H9 (cell line): ENCODE measurements at regions not wholly inside any gene's neighbourhood (a gene's known extent, or its start where the extent isn't known, plus 50 kb on each side); places are given as distances from the start of the nearest gene placed in this dataset.

Source experiments
- DNase-seq: peaks from one replicate; pipeline ENCODE4 v3.0.0-alpha.2; 2017
- H2AFZ ChIP-seq: one replicate; pipeline ENCODE4 v1.6.1; 2013; ENCODE audit warnings: mild to moderate bottlenecking, low read length, control low read depth, moderate library complexity
- H2AK5ac ChIP-seq: 2 replicates; pipeline ENCODE4 v1.6.1; 2013; ENCODE audit warnings: low read length, control low read depth, mixed read lengths; ENCODE audit not compliant: insufficient read length
- H2BK120ac ChIP-seq: one replicate; pipeline ENCODE4 v1.6.1; 2013; ENCODE audit warnings: low read depth, mild to moderate bottlenecking, low read length, control low read depth, inconsistent platforms; ENCODE audit not compliant: poor library complexity, severe bottlenecking
- H2BK12ac ChIP-seq: 2 replicates; pipeline ENCODE4 v1.6.1; 2013; ENCODE audit warnings: low read length, control low read depth, mixed read lengths, low read depth; ENCODE audit not compliant: insufficient read length
- H2BK15ac ChIP-seq: 2 replicates; pipeline ENCODE4 v1.6.1; 2013; ENCODE audit warnings: low read depth, low read length, control low read depth
- H2BK20ac ChIP-seq: one replicate; pipeline ENCODE4 v1.6.1; 2013; ENCODE audit warnings: low read depth, mild to moderate bottlenecking, low read length, control low read depth, inconsistent platforms; ENCODE audit not compliant: poor library complexity, severe bottlenecking
- H2BK5ac ChIP-seq: 2 replicates; pipeline ENCODE4 v1.6.1; 2013; ENCODE audit warnings: low read length, control low read depth, mixed read lengths; ENCODE audit not compliant: insufficient read length
- H3K14ac ChIP-seq: 2 replicates; pipeline ENCODE4 v1.6.1; 2013; ENCODE audit warnings: low read length, control low read depth; ENCODE audit not compliant: insufficient read depth
- H3K18ac ChIP-seq: 2 replicates; pipeline ENCODE4 v1.6.1; 2013; ENCODE audit warnings: low read depth, mild to moderate bottlenecking, mixed read lengths, low read length, control low read depth; ENCODE audit not compliant: insufficient read length
- H3K23ac ChIP-seq: 2 replicates; pipeline ENCODE4 v1.6.1; 2013; ENCODE audit warnings: low read length, control low read depth, mixed read lengths, low read depth; ENCODE audit not compliant: insufficient read length
- H3K23me2 ChIP-seq: 2 replicates; pipeline ENCODE4 v1.6.1; 2013; ENCODE audit warnings: low read depth, mild to moderate bottlenecking, mixed read lengths, low read length, control low read depth; ENCODE audit not compliant: insufficient read length, poor library complexity, severe bottlenecking
- H3K27ac ChIP-seq: 2 replicates; pipeline ENCODE4 v1.5.1; 2013; ENCODE audit warnings: low read length, control low read depth, mixed read lengths, low read depth; ENCODE audit not compliant: insufficient read length
- H3K27me3 ChIP-seq: 2 replicates; pipeline ENCODE4 v1.6.1; 2013; ENCODE audit warnings: low read length, control low read depth, inconsistent platforms; ENCODE audit not compliant: insufficient read depth
- H3K4ac ChIP-seq: 2 replicates; pipeline ENCODE4 v1.6.1; 2013; ENCODE audit warnings: low read depth, mild to moderate bottlenecking, control low read depth, inconsistent platforms, low read length, moderate library complexity
- H3K4me1 ChIP-seq: 2 replicates; pipeline ENCODE4 v1.6.1; 2013; ENCODE audit warnings: low read length, control low read depth, inconsistent platforms; ENCODE audit not compliant: insufficient read depth
- H3K4me2 ChIP-seq: 2 replicates; pipeline ENCODE4 v1.6.1; 2013; ENCODE audit warnings: low read length, control low read depth, mixed read lengths; ENCODE audit not compliant: insufficient read length, insufficient read depth
- H3K56ac ChIP-seq: 2 replicates; pipeline ENCODE4 v1.6.1; 2013; ENCODE audit warnings: low read depth, mild to moderate bottlenecking, mixed read lengths, low read length, control low read depth; ENCODE audit not compliant: insufficient read length
- H3K79me1 ChIP-seq: 2 replicates; pipeline ENCODE4 v1.6.1; 2013; ENCODE audit warnings: low read depth, mild to moderate bottlenecking, moderate library complexity, low read length, control low read depth, inconsistent platforms; ENCODE audit not compliant: insufficient read depth, poor library complexity, severe bottlenecking
- H3K79me2 ChIP-seq: 2 replicates; pipeline ENCODE4 v1.6.1; 2013; ENCODE audit warnings: low read length, control low read depth, inconsistent platforms; ENCODE audit not compliant: insufficient read depth
- H3K9ac ChIP-seq: 2 replicates; pipeline ENCODE4 v1.6.1; 2013; ENCODE audit warnings: low read length, control low read depth, mixed read lengths; ENCODE audit not compliant: insufficient read length; ENCODE audit errors: extremely low read depth
- H3K9me3 ChIP-seq: one replicate; pipeline ENCODE4 v1.6.1; 2013; ENCODE audit warnings: low read depth, low read length, inconsistent platforms; ENCODE audit not compliant: control insufficient read depth
- H3T11ph ChIP-seq: one replicate; pipeline ENCODE4 v1.6.1; 2013; ENCODE audit warnings: mild to moderate bottlenecking, low read length, control low read depth, inconsistent platforms
- H4K20me1 ChIP-seq: one replicate; pipeline ENCODE4 v1.6.1; 2013; ENCODE audit not compliant: control insufficient read depth, insufficient read length, insufficient read depth
- H4K5ac ChIP-seq: 2 replicates; pipeline ENCODE4 v1.6.1; 2013; ENCODE audit warnings: low read depth, mild to moderate bottlenecking, mixed read lengths, low read length, control low read depth; ENCODE audit not compliant: insufficient read length
- H4K8ac ChIP-seq: replicated peaks from 2 replicates; pipeline ENCODE4 v1.6.1; 2013; ENCODE audit warnings: low read length, control low read depth, mixed read lengths, low read depth; ENCODE audit not compliant: insufficient read length
- H4K91ac ChIP-seq: 2 replicates; pipeline ENCODE4 v1.6.1; 2013; ENCODE audit warnings: low read depth, mild to moderate bottlenecking, moderate library complexity, mixed read lengths, low read length, control low read depth; ENCODE audit not compliant: insufficient read length
- H3K27ac Mint-ChIP-seq, 3 experiments: 2 replicates in 2 of 3; 3 replicates in 1 of 3; pipeline ENCODE4 v1.8.0; 2020 to 2021; ENCODE audit warnings: mixed read lengths in 3 of 3, mild to moderate bottlenecking in 1 of 3, moderate library complexity in 1 of 3
- H3K27me3 Mint-ChIP-seq: 2 replicates; pipeline ENCODE4 v1.8.0; 2021; ENCODE audit warnings: low read depth, mild to moderate bottlenecking, moderate library complexity, mixed read lengths
- H3K36me3 Mint-ChIP-seq, 3 experiments: 2 replicates in 2 of 3; 3 replicates in 1 of 3; pipeline ENCODE4 v1.8.0; 2020 to 2021; ENCODE audit warnings: low read depth in 3 of 3, mixed read lengths in 3 of 3; ENCODE audit not compliant: insufficient read depth in 1 of 3
- H3K4me1 Mint-ChIP-seq, 2 experiments: 2 replicates each; pipeline ENCODE4 v1.8.0; 2020; ENCODE audit warnings: mixed read lengths in 2 of 2
- H3K4me3 Mint-ChIP-seq, 2 experiments: 2 replicates in 1 of 2; 3 replicates in 1 of 2; pipeline ENCODE4 v1.8.0; 2020 to 2021; ENCODE audit warnings: mild to moderate bottlenecking in 2 of 2, mixed read lengths in 2 of 2, moderate library complexity in 1 of 2
- H3K9me3 Mint-ChIP-seq, 2 experiments: 2 replicates in 1 of 2; 3 replicates in 1 of 2; pipeline ENCODE4 v1.8.0; 2020; ENCODE audit warnings: mild to moderate bottlenecking in 2 of 2, mixed read lengths in 2 of 2, moderate library complexity in 1 of 2
- CTCF ChIP-seq: fragments of 200-600 bp; sonication (generic); conservative IDR thresholded peaks from 3 replicates; pipeline ENCODE4 v1.8.0; 2021; ENCODE audit warnings: antibody characterized with exemption, mild to moderate bottlenecking

DNA sequence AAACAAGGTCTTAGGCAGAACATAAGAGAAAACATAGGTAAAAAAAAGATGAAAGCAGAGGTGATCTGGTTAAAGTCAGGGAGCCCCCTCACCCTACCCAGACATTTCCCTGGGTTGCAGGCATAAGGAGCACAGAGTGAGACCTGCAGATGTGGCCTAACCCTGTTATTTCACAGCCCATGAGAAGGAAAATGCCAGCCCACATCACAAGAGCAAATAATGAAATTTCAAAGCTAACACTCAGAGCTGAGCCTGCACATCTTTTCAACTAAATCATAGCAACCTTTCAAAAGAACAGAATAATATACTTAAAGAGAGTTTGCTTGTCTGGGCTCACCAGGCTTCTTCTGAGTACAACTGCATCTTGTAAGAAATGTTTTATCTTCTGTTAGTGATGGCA lies 295.4 kb downstream of the RPAP3 start:
- no peak overlapping the region for H3K4me2 ChIP-seq

More for the DNA sequence above, 295.4 kb downstream of the RPAP3 start:
- H4K5ac ChIP-seq: no peak overlapping the region
- no peak overlapping the region for H2BK20ac ChIP-seq
- Mint-ChIP-seq H3K36me3 (no peaks in the 10 kb centered on the region), H3K27me3 (no peaks in the 10 kb centered on the region; the same call in 1 of the 2 replicates), H3K27ac (no peak overlapping the region), H3K4me1 (peaks cover 6 to 7% of the 10 kb centered on the region in 2 experiments), H3K4me3 (no peak overlapping the region), H3K9me3 (peaks cover 0 to 4% of the 10 kb centered on the region in 2 experiments; a peak in 2 of 5 replicates)
- H4K8ac ChIP-seq: no peak overlapping the region
- no peak overlapping the region for H3K14ac ChIP-seq
- H2BK5ac ChIP-seq: no peak overlapping the region
- no peak overlapping the region for H2AFZ ChIP-seq
- H3K23ac ChIP-seq: no peak overlapping the region
- H3K18ac ChIP-seq: no peak overlapping the region
- H3K79me2 ChIP-seq: no peaks in the 10 kb centered on the region
- H3K56ac ChIP-seq: no peak overlapping the region
- H3K9me3 ChIP-seq: no peaks in the 10 kb centered on the region
- H2BK12ac ChIP-seq: no peak overlapping the region
- no peak overlapping the region for H3K9ac ChIP-seq
- no peak overlapping the region for H3T11ph ChIP-seq
- no peaks in the 10 kb centered on the region for H3K23me2 ChIP-seq
- TF ChIP-seq CTCF: no peak
- H2BK120ac ChIP-seq: no peak overlapping the region
- H2BK15ac ChIP-seq: no peak overlapping the region
- no peaks in the 10 kb centered on the region for H4K20me1 ChIP-seq
- DNase-seq: no peak
- no peak overlapping the region for H2AK5ac ChIP-seq
- no peaks in the 10 kb centered on the region for H3K27me3 ChIP-seq
- H3K4ac ChIP-seq: no peak overlapping the region
- H3K27ac ChIP-seq: no peak overlapping the region
- H3K4me1 ChIP-seq: no peaks in the 10 kb centered on the region
- H4K91ac ChIP-seq: no peak overlapping the region
- no peaks in the 10 kb centered on the region for H3K79me1 ChIP-seq
